Stomach (tissue), 8 donors: ENCODE measurements at regions not wholly inside any gene's neighbourhood (a gene's known extent, or its start where the extent isn't known, plus 50 kb on each side); places are given as distances from the start of the nearest gene placed in this dataset.
"Not testable (repeated sequence)": the region's sequence is repeated elsewhere in the genome, so short reads cannot be mapped to it uniquely, and the experiment has no call there.

Experiments used
- DNase-seq, 2 donors: peaks; one replicate each; pipeline versions ENCODE4 v3.0.0 to v3.0.0-alpha.2; 2013 to 2019
- H3K27ac ChIP-seq, 5 donors: fragments of 200-600 bp in 4 of 5; sonication (generic) in 4 of 5; one replicate each; pipeline ENCODE4 v1.5.1; 2013 to 2019; ENCODE audit warnings: mild to moderate bottlenecking in 1 of 5, moderate library complexity in 1 of 5
- H3K27me3 ChIP-seq, 3 donors: fragments of 200-600 bp; sonication (generic); one replicate each; pipeline ENCODE4 v1.5.1; 2017 to 2019; ENCODE audit warnings: mixed run types in 1 of 3
- H3K36me3 ChIP-seq, 4 donors: fragments of 200-600 bp; sonication (generic); 1 replicate in 3 of 4; 2 replicates in 1 of 4; pipeline ENCODE4 v1.5.1; 2016 to 2019
- H3K4me1 ChIP-seq, 4 donors: fragments of 200-600 bp; sonication (generic); one replicate each; pipeline ENCODE4 v1.5.1; 2016 to 2019
- H3K4me3 ChIP-seq, 4 donors: fragments of 200-600 bp; sonication (generic) in 3 of 4; one replicate each; pipeline ENCODE4 v1.5.1; 2016 to 2019; ENCODE audit warnings: mild to moderate bottlenecking in 1 of 4
- H3K9me3 ChIP-seq, 4 donors: fragments of 200-600 bp; sonication (generic); one replicate each; pipeline ENCODE4 v1.5.1; 2016 to 2019
- EP300 ChIP-seq: sonication (generic); formaldehyde crosslinking; IDR thresholded peaks from one replicate; pipeline ENCODE4 v1.6.1; 2017; ENCODE audit warnings: antibody characterized with exemption
- POLR2A ChIP-seq, 4 donors: fragments of 450-650 bp; IDR thresholded peaks; one replicate each; pipeline ENCODE4 v1.6.1; 2016; ENCODE audit warnings: antibody characterized with exemption in 4 of 4, control low read depth in 2 of 4, mild to moderate bottlenecking in 1 of 4, moderate library complexity in 1 of 4
- POLR2AphosphoS5 ChIP-seq, 3 donors: sonication (generic); formaldehyde crosslinking; IDR thresholded peaks; one replicate each; pipeline ENCODE4 v1.6.1; 2016; ENCODE audit warnings: antibody characterized with exemption in 3 of 3
- WGBS, 5 donors: extraction: QIAGEN DNeasy Blood & Tissue Kit in 3 of 5; methylation state at CpG; one replicate each; pipeline versions ENCODE4 v1.1.5 to v1.1.7; 2013 to 2018; 5-methylcytosine and 5-hydroxymethylcytosine counted together
- intact Hi-C: fragments of 100-400 bp; cut with DNase I; formaldehyde crosslinking; loops from one replicate; pipeline ENCODE4 v1.15.1; 2023; ENCODE audit warnings: low total_unique reads
- TF ChIP-seq, protein P1 (sequence below), 7 experiments: fragments of 450-650 bp in 4 of 7; fragments of 200-600 bp in 3 of 7; sonication (generic) in 3 of 7; IDR thresholded peaks; one replicate each; pipeline ENCODE4 v1.5.1; 2016 to 2019; ENCODE audit warnings: antibody characterized with exemption in 7 of 7, control low read depth in 2 of 7, mild to moderate bottlenecking in 1 of 7
- donor health status: healthy with polysubstance abuse.
- donor health status: Bipolar disorder and iron deficiency.
- donor health status: healthy.

DNA sequence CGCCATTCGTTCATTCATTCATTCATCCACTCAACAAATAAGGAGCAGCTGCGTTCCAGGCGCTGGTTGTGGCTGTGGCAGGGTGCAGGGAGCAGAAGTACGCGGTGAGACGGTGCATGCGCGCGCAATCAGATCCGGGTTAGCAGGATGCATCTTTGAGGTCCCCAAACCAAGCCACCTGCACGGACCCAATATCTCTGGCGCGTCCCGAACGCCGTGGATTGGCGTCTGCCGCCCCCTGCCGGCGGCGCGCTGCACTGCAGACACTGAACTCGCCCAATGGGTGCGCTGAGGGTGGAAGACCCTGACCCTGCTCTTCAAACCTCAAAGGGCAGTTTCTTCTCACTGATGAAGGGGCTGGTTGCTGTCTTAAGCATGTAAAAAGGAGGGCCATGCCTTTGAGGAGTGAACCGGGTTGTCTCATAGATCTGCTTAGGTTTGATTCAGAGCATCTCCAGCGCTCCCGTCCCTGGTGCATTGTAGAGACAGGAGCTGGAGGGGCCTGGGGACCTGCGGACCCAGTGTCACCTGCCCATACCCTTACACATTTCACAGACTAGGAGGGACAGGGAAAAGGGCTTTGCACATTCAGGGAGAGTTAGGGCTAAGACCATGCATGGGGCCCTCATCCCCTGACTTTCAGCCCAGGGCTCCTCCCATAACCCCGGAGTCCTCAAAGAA, 102.5 kb downstream of the RAMP3 start:
- TF ChIP-seq POLR2A (IDR thresholded peaks at IDR 0.05) (no peak), POLR2AphosphoS5 (IDR thresholded peaks at IDR 0.05) (no peak)
- TF ChIP-seq, protein P1, sequence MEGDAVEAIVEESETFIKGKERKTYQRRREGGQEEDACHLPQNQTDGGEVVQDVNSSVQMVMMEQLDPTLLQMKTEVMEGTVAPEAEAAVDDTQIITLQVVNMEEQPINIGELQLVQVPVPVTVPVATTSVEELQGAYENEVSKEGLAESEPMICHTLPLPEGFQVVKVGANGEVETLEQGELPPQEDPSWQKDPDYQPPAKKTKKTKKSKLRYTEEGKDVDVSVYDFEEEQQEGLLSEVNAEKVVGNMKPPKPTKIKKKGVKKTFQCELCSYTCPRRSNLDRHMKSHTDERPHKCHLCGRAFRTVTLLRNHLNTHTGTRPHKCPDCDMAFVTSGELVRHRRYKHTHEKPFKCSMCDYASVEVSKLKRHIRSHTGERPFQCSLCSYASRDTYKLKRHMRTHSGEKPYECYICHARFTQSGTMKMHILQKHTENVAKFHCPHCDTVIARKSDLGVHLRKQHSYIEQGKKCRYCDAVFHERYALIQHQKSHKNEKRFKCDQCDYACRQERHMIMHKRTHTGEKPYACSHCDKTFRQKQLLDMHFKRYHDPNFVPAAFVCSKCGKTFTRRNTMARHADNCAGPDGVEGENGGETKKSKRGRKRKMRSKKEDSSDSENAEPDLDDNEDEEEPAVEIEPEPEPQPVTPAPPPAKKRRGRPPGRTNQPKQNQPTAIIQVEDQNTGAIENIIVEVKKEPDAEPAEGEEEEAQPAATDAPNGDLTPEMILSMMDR (IDR thresholded peaks at IDR 0.05), result peak in 6 of 7 experiments; percentile 32 to 96 (median 84)
- Histone ChIP-seq H3K27me3 (peaks cover 0 to 17% (median 0%) of the 10 kb centered on the region in 3 donors), H3K4me3 (no peak overlapping the region), H3K9me3 (no peaks in the 10 kb centered on the region), H3K36me3 (no peaks in the 10 kb centered on the region), H3K4me1 (peaks cover 0 to 4% (median 0%) of the 10 kb centered on the region in 4 donors), H3K27ac (no peak overlapping the region)
- intact Hi-C loops, result loop anchor here (2.0 kb wide), 1 partner anchor 105 kb away; no protein-coding TSS in a partner anchor
- peak; percentile 55 to 68 for DNase-seq
- 24 to 39% (median 26%) methylated on average over 17 to 30 of the region's 30 CpGs for whole genome bisulfite sequencing, 5 donors

DNA sequence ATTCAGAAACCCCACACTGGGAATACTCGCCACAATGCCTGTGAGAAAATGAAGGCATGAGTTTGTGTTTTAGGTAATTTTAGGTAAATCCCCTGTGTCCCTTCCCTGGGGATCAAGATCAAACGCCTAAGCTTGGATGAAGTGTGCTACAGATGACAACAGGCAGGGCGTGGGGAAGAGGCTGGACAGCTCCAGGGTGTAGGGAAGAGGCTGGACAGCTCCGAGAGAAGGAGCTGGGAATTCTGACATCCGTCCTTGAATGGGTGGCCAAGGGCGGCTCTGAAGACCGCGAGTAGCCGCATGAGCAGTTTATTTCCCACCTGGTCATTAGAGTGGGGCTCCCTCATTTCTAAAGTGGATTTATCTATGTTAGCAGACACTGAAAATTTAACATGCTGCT, 109.7 kb downstream of the RAMP3 start:
- Histone ChIP-seq H3K36me3 (no peaks in the 10 kb centered on the region), H3K4me3 (no peak overlapping the region), H3K4me1 (no peaks in the 10 kb centered on the region), H3K27me3 (peaks cover 0 to 15% (median 0%) of the 10 kb centered on the region in 3 donors), H3K9me3 (no peaks in the 10 kb centered on the region), H3K27ac (no peak overlapping the region)
- 43 to 61% (median 51%) methylated on average over 9 of the region's 9 CpGs for WGBS, 5 donors
- DNase-seq, result no peak
- intact Hi-C loops, result no loop called here
- TF ChIP-seq POLR2AphosphoS5 (IDR thresholded peaks at IDR 0.05) (no peak), POLR2A (IDR thresholded peaks at IDR 0.05) (no peak)

DNA sequence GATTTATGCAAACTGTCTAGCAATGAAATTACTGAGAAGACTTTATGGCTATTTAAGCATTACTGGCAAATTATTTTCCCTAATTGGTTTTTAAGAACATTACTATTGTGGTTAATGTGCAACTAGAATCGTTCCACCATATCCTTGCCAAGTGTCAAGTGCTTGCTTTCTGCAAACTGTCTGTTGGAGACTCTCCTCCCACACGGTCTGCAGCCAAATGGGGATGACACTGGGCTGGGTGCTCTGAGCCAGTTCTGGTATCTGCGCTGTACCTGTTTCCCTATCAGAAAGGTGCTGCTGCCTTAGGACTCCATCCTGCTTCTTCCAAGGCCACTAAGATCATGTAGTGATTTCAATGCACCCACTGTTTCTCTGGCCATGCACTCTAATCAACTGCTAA, 110.4 kb downstream of the RAMP3 start:
- TF ChIP-seq EP300 (no peak), POLR2AphosphoS5 (IDR thresholded peaks at IDR 0.05) (no peak), POLR2A (IDR thresholded peaks at IDR 0.05) (no peak)
- TF ChIP-seq, protein P1 (IDR thresholded peaks at IDR 0.05), result no peak
- Histone ChIP-seq H3K27ac (no peak overlapping the region), H3K4me1 (no peaks in the 10 kb centered on the region), H3K9me3 (no peaks in the 10 kb centered on the region), H3K4me3 (no peak overlapping the region), H3K27me3 (peaks cover 0 to 15% (median 0%) of the 10 kb centered on the region in 3 donors), H3K36me3 (no peaks in the 10 kb centered on the region)
- DNase-seq, result no peak
- 63 to 74% (median 66%) methylated on average over 3 of the region's 3 CpGs for WGBS, 5 donors
- intact Hi-C loops, result no loop called here

DNA sequence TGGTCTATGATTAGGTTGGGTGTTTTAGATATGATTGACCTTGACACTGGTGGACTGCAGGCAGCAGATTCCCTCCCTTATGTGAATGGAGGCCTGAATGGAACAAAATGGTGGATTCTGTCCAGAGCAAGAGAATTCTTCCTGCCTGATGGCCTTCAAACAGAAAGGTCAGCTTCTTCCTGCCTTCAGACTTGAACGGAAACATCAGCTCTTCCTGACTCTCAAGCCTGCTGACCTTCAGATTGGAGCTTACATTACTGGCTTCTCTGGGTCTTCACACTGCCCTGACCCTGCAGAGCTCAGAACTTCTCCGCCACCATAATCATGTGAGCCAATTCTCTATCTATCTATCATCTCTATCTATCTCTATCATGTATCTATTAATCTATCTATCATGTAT, 111.6 kb downstream of the RAMP3 start:
- TF ChIP-seq POLR2AphosphoS5 (IDR thresholded peaks at IDR 0.05) (no peak), POLR2A (IDR thresholded peaks at IDR 0.05) (no peak), EP300 (no peak)
- TF ChIP-seq, protein P1 (IDR thresholded peaks at IDR 0.05), result no peak
- DNase-seq, result no peak
- 77 to 92% (median 88%) methylated on average over 2 of the region's 2 CpGs for WGBS, 5 donors
- Histone ChIP-seq H3K9me3 (no peaks in the 10 kb centered on the region), H3K36me3 (no peaks in the 10 kb centered on the region), H3K27me3 (peaks cover 0 to 15% (median 0%) of the 10 kb centered on the region in 3 donors), H3K4me3 (no peak overlapping the region), H3K4me1 (no peaks in the 10 kb centered on the region), H3K27ac (no peak overlapping the region)
- intact Hi-C loops, result no loop called here

DNA sequence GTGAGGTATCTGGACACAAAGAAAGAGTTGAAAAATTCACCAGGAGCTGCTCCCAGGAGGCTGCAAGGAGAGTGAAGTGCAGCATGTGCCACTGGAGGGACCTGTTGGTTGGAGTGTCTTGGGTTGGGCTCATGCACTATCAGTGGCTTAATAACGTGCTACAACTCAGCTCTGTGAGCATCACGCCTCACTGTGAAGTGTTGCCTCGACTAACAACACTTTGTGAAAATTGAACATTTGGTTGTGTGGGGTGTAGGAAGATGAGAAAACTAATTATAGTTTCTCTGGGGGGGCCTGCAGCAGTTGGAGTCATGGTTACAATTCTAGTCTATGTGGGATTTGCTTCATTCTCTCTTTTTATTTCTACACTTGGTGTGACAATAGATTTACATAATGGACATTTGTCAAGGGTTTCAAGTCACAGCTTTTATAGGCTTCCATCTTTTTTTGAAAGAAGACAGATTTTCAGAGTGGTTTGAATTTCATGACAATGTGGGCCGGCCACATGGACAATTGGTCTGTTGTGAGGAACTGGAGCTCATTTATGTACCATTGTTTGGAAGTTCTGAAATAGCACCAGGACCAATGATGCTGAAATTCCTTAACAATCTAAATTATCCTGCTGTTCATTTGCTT, 121.3 kb downstream of the RAMP3 start:
- Histone ChIP-seq H3K4me1 (no peaks in the 10 kb centered on the region), H3K27ac (no peak overlapping the region), H3K27me3 (peaks cover 0 to 7% (median 0%) of the 10 kb centered on the region in 3 donors), H3K36me3 (no peaks in the 10 kb centered on the region), H3K4me3 (no peak overlapping the region), H3K9me3 (no peaks in the 10 kb centered on the region)
- TF ChIP-seq POLR2AphosphoS5 (IDR thresholded peaks at IDR 0.05), result no peak
- TF ChIP-seq EP300, result no peak
- no peak for DNase-seq
- 64 to 77% (median 69%) methylated on average over 4 of the region's 4 CpGs for WGBS, 5 donors
- intact Hi-C loops, result no loop called here

DNA sequence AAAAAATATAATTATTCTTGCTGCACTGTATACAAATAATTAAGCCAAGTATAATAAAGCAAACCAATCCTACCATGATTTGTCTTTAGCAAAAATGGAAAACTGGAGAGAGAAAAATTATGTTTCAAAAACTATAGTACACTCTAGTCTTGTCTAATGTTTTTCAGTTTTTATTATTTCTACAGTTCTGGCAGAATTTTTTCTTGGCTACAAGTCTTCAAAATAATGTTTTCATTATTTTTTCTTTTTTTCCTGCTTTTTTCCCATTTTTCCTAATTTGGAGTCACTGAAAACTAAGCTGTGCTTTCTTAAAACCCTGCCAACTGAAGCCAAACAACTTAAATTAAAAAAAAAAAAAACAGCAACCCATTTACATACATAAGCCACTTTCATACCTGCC, 132.0 kb downstream of the RAMP3 start:
- H3K4me1 ChIP-seq, DNase-seq, H3K4me3 ChIP-seq, H3K36me3 ChIP-seq, intact Hi-C loops, H3K27ac ChIP-seq, H3K27me3 ChIP-seq: not testable (repeated sequence)
- H3K9me3 ChIP-seq, result peaks cover 0 to 17% (median 7%) of the 10 kb centered on the region in 4 donors
